ENCODE measurements at regions not wholly inside any gene's neighbourhood (a gene's known extent, or its start where the extent isn't known, plus 50 kb on each side); places are given as distances from the start of the nearest gene placed in this dataset.

GRCh38 chr5:133778636-133779035 is 166.3 kb upstream of the FSTL4 start:
- Histone ChIP-seq H3K36me3 (no peaks in the 10 kb centered on the region; the same call in 1 of the 2 replicates), H3K4me1 (peaks cover 3% of the 10 kb centered on the region; the same call in 1 of the 2 replicates), H3K9me3 (replicated peaks) (no peaks in the 10 kb centered on the region), H3K4me3 (no peak overlapping the region), H3K27ac (no peak overlapping the region), H3K27me3 (no peaks in the 10 kb centered on the region)
- no peak for DNase-seq

GRCh38 chr5:133777951-133778350 is 165.6 kb upstream of the FSTL4 start:
- Histone ChIP-seq H3K9me3 (replicated peaks) (no peaks in the 10 kb centered on the region), H3K4me3 (no peak overlapping the region), H3K27me3 (no peaks in the 10 kb centered on the region), H3K4me1 (peaks cover 3% of the 10 kb centered on the region; the same call in 1 of the 2 replicates), H3K27ac (no peak overlapping the region), H3K36me3 (no peaks in the 10 kb centered on the region; the same call in 1 of the 2 replicates)
- DNase-seq: no peak

DNA sequence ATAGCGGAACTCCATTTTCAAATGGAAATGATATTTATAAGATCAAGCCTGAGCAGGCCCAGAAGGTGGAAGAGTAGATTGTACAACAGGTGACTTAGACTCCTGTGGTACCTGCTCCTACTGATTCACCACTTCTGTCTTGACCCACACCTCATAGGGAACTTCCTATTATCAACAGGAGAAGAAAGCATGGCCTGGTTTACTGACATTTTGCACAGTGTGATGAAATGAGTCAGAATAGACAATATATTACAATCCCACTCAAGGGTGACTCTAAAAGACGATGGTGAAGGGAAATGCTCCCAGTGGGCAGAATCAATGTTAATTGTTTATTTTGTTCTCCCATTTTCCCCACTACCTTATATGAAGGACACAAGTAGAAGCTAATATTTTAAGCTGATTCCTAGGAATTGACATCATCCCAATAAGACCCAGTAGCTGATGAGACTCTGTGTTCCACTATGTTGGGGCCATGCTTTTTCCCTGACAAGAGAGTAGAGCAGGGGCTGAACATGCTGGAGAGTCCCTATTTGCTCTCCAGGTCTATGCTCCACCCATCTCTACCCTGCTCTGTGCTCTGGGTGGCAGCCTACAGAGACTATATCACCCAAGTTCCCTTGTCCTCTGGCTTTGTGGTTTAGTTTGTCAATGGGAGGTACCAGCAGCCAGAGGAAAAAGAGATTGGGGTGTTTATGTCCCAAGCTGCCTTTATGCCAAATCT is 163.4 kb upstream of the FSTL4 start:
- H3K27ac ChIP-seq: no peak overlapping the region
- H3K36me3 ChIP-seq: no peaks in the 10 kb centered on the region; the same call in 1 of the 2 replicates
- H3K4me1 ChIP-seq: peaks cover 3% of the 10 kb centered on the region; the same call in 1 of the 2 replicates
- no peak for DNase-seq
- no peaks in the 10 kb centered on the region for H3K9me3 ChIP-seq (replicated peaks)
- H3K27me3 ChIP-seq: no peaks in the 10 kb centered on the region
- no peak overlapping the region for H3K4me3 ChIP-seq

DNA sequence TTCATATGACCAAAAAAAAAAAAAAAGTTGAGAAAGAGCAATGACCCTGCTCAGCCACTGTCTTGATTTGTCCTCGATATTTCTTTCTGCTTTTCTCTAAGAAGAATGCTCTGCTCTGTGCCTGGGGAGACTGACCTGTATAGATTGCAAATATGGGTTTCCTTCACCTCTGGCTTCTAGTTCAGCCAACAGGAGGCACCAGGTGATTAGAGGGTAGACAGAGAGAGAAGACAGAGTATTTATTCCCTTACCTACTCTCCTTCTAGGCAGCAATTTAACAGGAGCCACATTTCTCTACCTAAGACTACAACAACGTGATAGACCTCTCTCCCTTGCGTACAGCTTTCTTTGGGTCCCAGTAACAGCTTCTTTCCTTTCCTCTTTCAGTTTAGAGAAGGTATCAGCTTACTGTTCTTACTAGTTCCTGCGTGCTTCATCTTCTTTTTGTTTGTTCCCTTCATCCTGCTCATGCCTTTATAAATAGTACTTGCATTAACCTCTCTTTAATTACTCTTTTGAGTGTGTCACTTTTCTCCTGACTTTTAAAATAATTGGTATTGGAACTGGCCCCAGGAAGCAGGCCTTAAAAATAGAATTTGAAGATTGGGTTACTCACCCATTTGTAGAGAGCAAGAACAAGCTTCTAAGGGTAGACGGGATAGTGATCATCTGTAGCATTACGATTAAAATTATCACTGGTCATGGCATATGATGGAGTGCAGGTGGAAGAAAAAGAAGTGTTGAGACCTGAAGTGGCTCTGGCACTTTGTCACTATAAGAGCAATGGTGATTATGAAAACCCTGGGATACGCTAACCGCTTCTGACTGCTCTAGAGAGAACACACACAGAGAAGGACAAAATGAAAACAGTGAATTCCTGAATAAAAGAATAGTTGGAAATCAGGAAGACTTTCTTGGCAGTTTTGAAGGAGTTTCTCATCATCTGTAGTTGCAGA is 161.2 kb upstream of the FSTL4 start:
- no peak for DNase-seq
- no peaks in the 10 kb centered on the region; the same call in 1 of the 2 replicates for H3K36me3 ChIP-seq
- no peaks in the 10 kb centered on the region for H3K27me3 ChIP-seq
- no peaks in the 10 kb centered on the region for H3K9me3 ChIP-seq (replicated peaks)
- no peak overlapping the region for H3K27ac ChIP-seq
- no peak overlapping the region for H3K4me3 ChIP-seq
- peaks cover 3% of the 10 kb centered on the region; the same call in 1 of the 2 replicates for H3K4me1 ChIP-seq

DNA sequence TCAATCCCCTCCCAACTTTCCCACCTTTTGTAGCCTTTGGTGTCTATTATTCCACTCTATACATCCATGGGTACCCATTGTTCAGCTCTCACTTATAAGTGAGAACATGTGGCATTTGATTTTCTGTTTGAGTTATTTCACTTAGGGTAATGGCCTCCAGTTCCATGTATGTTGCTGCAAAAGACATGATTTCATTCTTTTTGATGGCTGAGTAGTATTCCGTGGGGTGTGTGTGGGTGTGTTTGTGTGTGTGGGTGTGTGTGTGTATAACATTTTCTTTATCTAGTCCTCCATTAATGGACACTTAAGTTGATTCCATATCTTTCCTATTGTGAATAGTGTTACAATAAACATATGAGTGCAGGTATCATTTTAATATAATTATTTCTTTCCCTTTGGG is 157.5 kb upstream of the FSTL4 start:
- DNase-seq: no peak
- H3K9me3 ChIP-seq (replicated peaks): no peaks in the 10 kb centered on the region
- H3K27me3 ChIP-seq: no peaks in the 10 kb centered on the region
- H3K4me3 ChIP-seq: no peak overlapping the region
- no peak overlapping the region for H3K27ac ChIP-seq
- no peaks in the 10 kb centered on the region for H3K36me3 ChIP-seq
- H3K4me1 ChIP-seq: no peaks in the 10 kb centered on the region

- Histone ChIP-seq H3K36me3 (no peaks in the 10 kb centered on the region), H3K4me3 (no peak overlapping the region), H3K9me3 (replicated peaks) (no peaks in the 10 kb centered on the region), H3K4me1 (no peaks in the 10 kb centered on the region), H3K27ac (no peak overlapping the region), H3K27me3 (no peaks in the 10 kb centered on the region)
- DNase-seq: no peak
Observed at GRCh38 chr5:133763744-133764143, 151.4 kb upstream of the FSTL4 start.

- Histone ChIP-seq H3K9me3 (replicated peaks) (no peaks in the 10 kb centered on the region), H3K27me3 (no peaks in the 10 kb centered on the region), H3K27ac (no peak overlapping the region), H3K4me1 (no peaks in the 10 kb centered on the region), H3K4me3 (no peak overlapping the region), H3K36me3 (no peaks in the 10 kb centered on the region)
- no peak for DNase-seq
Observed at GRCh38 chr5:133761632-133762031, 149.3 kb upstream of the FSTL4 start.

DNA sequence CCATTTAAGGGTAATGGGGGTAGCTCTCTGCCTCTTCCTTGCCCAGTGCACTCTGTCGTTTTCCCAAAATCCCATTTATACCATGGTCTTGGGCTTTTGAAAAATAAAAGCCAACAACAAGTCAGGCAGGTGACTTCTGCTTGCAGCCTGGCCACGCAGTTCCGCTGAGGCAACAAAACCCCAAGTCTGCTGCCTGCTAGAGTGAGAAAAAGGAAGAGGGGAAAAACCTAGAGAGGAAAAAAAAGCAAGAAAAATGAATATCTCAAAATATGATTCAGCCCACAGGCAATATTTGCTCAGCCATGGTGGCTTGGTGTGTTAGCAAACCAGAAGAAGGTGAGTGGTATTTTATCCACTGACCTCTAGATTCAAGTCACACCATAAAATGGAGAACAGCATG is 148.2 kb upstream of the FSTL4 start:
- no peaks in the 10 kb centered on the region for H3K4me1 ChIP-seq
- H3K27me3 ChIP-seq: no peaks in the 10 kb centered on the region
- no peak for DNase-seq
- no peaks in the 10 kb centered on the region for H3K36me3 ChIP-seq
- H3K27ac ChIP-seq: no peak overlapping the region
- H3K9me3 ChIP-seq (replicated peaks): no peaks in the 10 kb centered on the region
- no peak overlapping the region for H3K4me3 ChIP-seq

- Histone ChIP-seq H3K27me3 (no peaks in the 10 kb centered on the region), H3K36me3 (no peaks in the 10 kb centered on the region), H3K4me1 (no peaks in the 10 kb centered on the region), H3K9me3 (replicated peaks) (no peaks in the 10 kb centered on the region), H3K4me3 (no peak overlapping the region), H3K27ac (no peak overlapping the region)
- DNase-seq: no peak
Observed at GRCh38 chr5:133758641-133759040, 146.3 kb upstream of the FSTL4 start.

GRCh38 chr5:133757396-133757945 is 145.1 kb upstream of the FSTL4 start:
- no peaks in the 10 kb centered on the region for H3K36me3 ChIP-seq
- DNase-seq: no peak
- H3K4me3 ChIP-seq: no peak overlapping the region
- H3K4me1 ChIP-seq: no peaks in the 10 kb centered on the region
- no peaks in the 10 kb centered on the region for H3K9me3 ChIP-seq (replicated peaks)
- no peaks in the 10 kb centered on the region for H3K27me3 ChIP-seq
- no peak overlapping the region for H3K27ac ChIP-seq

- H3K4me3 ChIP-seq: no peak overlapping the region
- no peaks in the 10 kb centered on the region for H3K9me3 ChIP-seq (replicated peaks)
- no peaks in the 10 kb centered on the region for H3K36me3 ChIP-seq
- no peaks in the 10 kb centered on the region for H3K4me1 ChIP-seq
- H3K27me3 ChIP-seq: no peaks in the 10 kb centered on the region
- H3K27ac ChIP-seq: no peak overlapping the region
- no peak for DNase-seq
Observed at GRCh38 chr5:133756756-133757155, 144.4 kb upstream of the FSTL4 start.

DNA sequence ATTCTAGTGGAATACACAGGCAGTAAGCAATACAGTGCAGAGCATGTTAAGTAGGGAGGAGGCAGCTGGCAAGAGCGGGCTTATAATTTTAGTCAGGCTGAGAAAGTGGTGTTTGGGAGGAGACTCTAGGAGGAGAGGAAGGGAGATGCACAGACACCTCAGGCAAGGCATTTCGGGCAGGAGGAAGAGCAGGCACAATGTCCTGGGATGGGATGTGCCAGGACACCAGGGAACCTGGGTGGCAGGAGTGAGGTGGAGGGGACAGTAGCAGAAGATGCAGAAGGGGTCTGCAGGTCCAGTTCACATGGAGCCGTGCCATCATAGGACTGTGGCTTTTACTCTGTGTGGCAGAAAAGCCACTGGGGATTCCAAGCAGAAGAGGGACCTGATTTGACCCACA is 143.7 kb upstream of the FSTL4 start:
- H3K27ac ChIP-seq: no peak overlapping the region
- no peak for DNase-seq
- H3K9me3 ChIP-seq (replicated peaks): no peaks in the 10 kb centered on the region
- H3K4me3 ChIP-seq: no peak overlapping the region
- no peaks in the 10 kb centered on the region for H3K27me3 ChIP-seq
- H3K36me3 ChIP-seq: no peaks in the 10 kb centered on the region
- no peaks in the 10 kb centered on the region for H3K4me1 ChIP-seq

GRCh38 chr5:133754575-133755169 is 142.3 kb upstream of the FSTL4 start:
- Histone ChIP-seq H3K9me3 (replicated peaks) (no peaks in the 10 kb centered on the region), H3K27me3 (no peaks in the 10 kb centered on the region), H3K27ac (no peak overlapping the region), H3K4me1 (peaks cover 6% of the 10 kb centered on the region), H3K36me3 (no peaks in the 10 kb centered on the region), H3K4me3 (no peak overlapping the region)
- DNase-seq: peak; percentile 23 to 56

GRCh38 chr5:133753856-133754255 is 141.5 kb upstream of the FSTL4 start:
- peaks cover 14% of the 10 kb centered on the region for H3K4me1 ChIP-seq
- H3K9me3 ChIP-seq (replicated peaks): no peaks in the 10 kb centered on the region
- no peaks in the 10 kb centered on the region for H3K27me3 ChIP-seq
- H3K36me3 ChIP-seq: no peaks in the 10 kb centered on the region
- DNase-seq: no peak
- H3K27ac ChIP-seq: no peak overlapping the region
- H3K4me3 ChIP-seq: no peak overlapping the region

GRCh38 chr5:133751846-133752245 is 139.5 kb upstream of the FSTL4 start:
- no peaks in the 10 kb centered on the region for H3K27me3 ChIP-seq
- H3K4me3 ChIP-seq: no peak overlapping the region
- H3K4me1 ChIP-seq: peaks cover 19% of the 10 kb centered on the region
- DNase-seq: no peak
- H3K36me3 ChIP-seq: no peaks in the 10 kb centered on the region
- H3K9me3 ChIP-seq (replicated peaks): no peaks in the 10 kb centered on the region
- H3K27ac ChIP-seq: no peak overlapping the region

Data from SJCRH30 (cell line).